MV-4-11 (cell line): ENCODE measurements at regions not wholly inside any gene's neighbourhood (a gene's known extent, or its start where the extent isn't known, plus 50 kb on each side); places are given as distances from the start of the nearest gene placed in this dataset.

Experiments used
- DNase-seq: peaks from one replicate; lab custom pipeline; 2025; lab: John Stamatoyannopoulos, UW

- DNase-seq, result no peak
Observed at GRCh38 chr11:15379483-15379882, 264.8 kb downstream of the INSC start.

GRCh38 chr11:15390857-15391256 is 276.1 kb downstream of the INSC start:
- DNase-seq, result no peak

- no peak for DNase-seq
Observed at GRCh38 chr11:15396778-15397177, 282.1 kb downstream of the INSC start.

GRCh38 chr11:15406851-15407351 is 292.2 kb downstream of the INSC start:
- DNase-seq, result no peak

GRCh38 chr11:15412054-15412453 is 297.3 kb downstream of the INSC start:
- DNase-seq, result no peak

- DNase-seq, result peak; percentile 26
Observed at GRCh38 chr11:15418921-15419320, 304.2 kb downstream of the INSC start.

GRCh38 chr11:15419696-15420095 is 305.0 kb downstream of the INSC start:
- DNase-seq, result no peak

- DNase-seq, result no peak
Observed at GRCh38 chr11:15430381-15430780, 315.7 kb downstream of the INSC start.

- DNase-seq, result no peak
Observed at GRCh38 chr11:15434529-15434928, 319.8 kb downstream of the INSC start.

- DNase-seq, result no peak
Observed at GRCh38 chr11:15446315-15446714, 331.6 kb downstream of the INSC start.

- no peak for DNase-seq
Observed at GRCh38 chr11:15446929-15447328, 332.2 kb downstream of the INSC start.

- DNase-seq, result no peak
Observed at GRCh38 chr11:15451713-15452112, 337.0 kb downstream of the INSC start.

- no peak for DNase-seq
Observed at GRCh38 chr11:15453211-15453765, 338.6 kb downstream of the INSC start.

- DNase-seq, result no peak
Observed at GRCh38 chr11:15468466-15468865, 353.7 kb downstream of the INSC start.

- peak; percentile 91 for DNase-seq
Observed at GRCh38 chr11:15471048-15471894, 356.5 kb downstream of the INSC start.

- no peak for DNase-seq
Observed at GRCh38 chr11:15471895-15472799, 357.4 kb downstream of the INSC start.

- DNase-seq, result no peak
Observed at GRCh38 chr11:15473954-15474837, 359.5 kb downstream of the INSC start.

GRCh38 chr11:15476371-15476917 is 361.7 kb downstream of the INSC start:
- DNase-seq, result no peak

- DNase-seq, result no peak
Observed at GRCh38 chr11:15481871-15482270, 367.1 kb downstream of the INSC start.

GRCh38 chr11:15483205-15483604 is 368.5 kb downstream of the INSC start:
- DNase-seq, result peak; percentile 89

GRCh38 chr11:15484398-15484797 is 369.7 kb downstream of the INSC start:
- DNase-seq, result peak; percentile 96
